ENCODE measurements at regions not wholly inside any gene's neighbourhood (a gene's known extent, or its start where the extent isn't known, plus 50 kb on each side); places are given as distances from the start of the nearest gene placed in this dataset.

DNA sequence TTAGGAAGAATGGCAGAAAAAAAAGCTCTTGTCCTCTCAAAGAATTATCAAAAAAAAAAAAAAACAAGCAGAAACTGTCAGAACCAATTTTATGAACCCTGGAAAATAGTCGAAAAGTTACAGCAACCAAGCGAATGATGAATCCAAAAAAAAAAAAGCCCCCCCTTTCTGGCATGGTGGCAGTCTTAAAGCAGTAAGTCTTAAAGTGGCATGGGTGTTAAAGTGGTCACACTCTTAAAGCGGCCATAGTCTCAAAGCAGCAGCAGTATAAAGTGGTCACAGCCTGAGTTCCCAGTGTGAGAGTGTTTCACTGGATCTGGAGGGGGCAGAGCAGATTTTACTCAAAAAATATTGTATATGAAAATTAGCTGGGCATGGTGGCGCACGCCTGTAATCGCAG, 96.8 kb upstream of the RAB18 start:
- no peaks in the 10 kb centered on the region for H3K9me1 ChIP-seq (ENCODE audit: insufficient read depth, low read length)
- no peak overlapping the region for H2BK20ac ChIP-seq (ENCODE audit: low read depth, low read length)
- H3K18ac ChIP-seq (ENCODE audit: low read depth, low read length), result no peak overlapping the region
- intact Hi-C loops (cut with micrococcal nuclease) (no loop called here), in situ Hi-C loops (cut with MboI; ENCODE audit: low sequenced_read_pairs) (no loop called here), dilution Hi-C loops (cut with HindIII; ENCODE audit: low sequenced_read_pairs, unreplicated experiment) (no loop called here)
- ChIA-PET CTCF (interaction anchor here (0.6 kb wide), 1 partner anchor 27 kb away, joined by 3 read pairs; no protein-coding TSS in a partner anchor), POLR2A (ENCODE audit: unreplicated experiment) (no interaction called here)
- no peak overlapping the region for H3K27ac ChIP-seq (ENCODE audit: insufficient read depth, low read length)
- H3K56ac ChIP-seq (ENCODE audit: extremely low read depth, insufficient read depth, low read length), result no peak overlapping the region
- H3K14ac ChIP-seq (replicated peaks; ENCODE audit: low read depth, low read length), result no peak overlapping the region
- no peak overlapping the region for H2AK9ac ChIP-seq (replicated peaks; ENCODE audit: low read depth, low read length, poor library complexity)
- H3K4me2 ChIP-seq (ENCODE audit: low read depth, low read length), result no peak overlapping the region
- ATAC-seq (ENCODE audit: low read depth), result no peak
- H3K27me3 ChIP-seq (ENCODE audit: control insufficient read depth, insufficient read depth, low read length), result peaks cover 2% of the 10 kb centered on the region; the same call in 1 of the 2 replicates
- H3K4ac ChIP-seq (ENCODE audit: low read depth, low read length), result no peak overlapping the region
- H3K9me3 ChIP-seq (ENCODE audit: control insufficient read depth, insufficient read depth, low read length), result no peaks in the 10 kb centered on the region
- no peaks in the 10 kb centered on the region for H3K79me1 ChIP-seq (ENCODE audit: low read depth in 1 of 2, low read length in 2 of 2)
- no peak overlapping the region for H2AK5ac ChIP-seq (ENCODE audit: low read depth, low read length)
- H3K4me3 ChIP-seq (ENCODE audit: insufficient read depth, low read depth, low read length), result no peak overlapping the region
- WGBS, 2 experiments (ENCODE audit: extremely low coverage in 2 of 2, insufficient read length in 1 of 2), result no CpG with 5 or more reads among the region's 6 CpGs
- H3K9ac ChIP-seq (ENCODE audit: low read depth, low read length), result no peak overlapping the region
- H3K36me3 ChIP-seq (ENCODE audit: control insufficient read depth, insufficient read depth, low read length), result no peaks in the 10 kb centered on the region
- H4K91ac ChIP-seq (ENCODE audit: insufficient read depth, low read depth, low read length), result no peak overlapping the region
- H3K23ac ChIP-seq (ENCODE audit: low read depth, low read length), result no peak overlapping the region
- no peak overlapping the region for H2BK15ac ChIP-seq (ENCODE audit: low read depth, low read length)
- no peak for DNase-seq
- H3K4me1 ChIP-seq (ENCODE audit: control insufficient read depth, insufficient read depth, low read length), result no peaks in the 10 kb centered on the region
- no peaks in the 10 kb centered on the region for H4K20me1 ChIP-seq (ENCODE audit: insufficient read depth, low read length)
- H2AFZ ChIP-seq (replicated peaks; ENCODE audit: low read length, poor library complexity), result no peak overlapping the region
- BruUV-seq (replicated peaks), result no TSS peak
- no peak overlapping the region for H4K8ac ChIP-seq (ENCODE audit: low read depth in 2 of 2, low read length in 2 of 2)
- H4K5ac ChIP-seq (ENCODE audit: low read depth, low read length), result no peak overlapping the region
- TF ChIP-seq, protein P1, sequence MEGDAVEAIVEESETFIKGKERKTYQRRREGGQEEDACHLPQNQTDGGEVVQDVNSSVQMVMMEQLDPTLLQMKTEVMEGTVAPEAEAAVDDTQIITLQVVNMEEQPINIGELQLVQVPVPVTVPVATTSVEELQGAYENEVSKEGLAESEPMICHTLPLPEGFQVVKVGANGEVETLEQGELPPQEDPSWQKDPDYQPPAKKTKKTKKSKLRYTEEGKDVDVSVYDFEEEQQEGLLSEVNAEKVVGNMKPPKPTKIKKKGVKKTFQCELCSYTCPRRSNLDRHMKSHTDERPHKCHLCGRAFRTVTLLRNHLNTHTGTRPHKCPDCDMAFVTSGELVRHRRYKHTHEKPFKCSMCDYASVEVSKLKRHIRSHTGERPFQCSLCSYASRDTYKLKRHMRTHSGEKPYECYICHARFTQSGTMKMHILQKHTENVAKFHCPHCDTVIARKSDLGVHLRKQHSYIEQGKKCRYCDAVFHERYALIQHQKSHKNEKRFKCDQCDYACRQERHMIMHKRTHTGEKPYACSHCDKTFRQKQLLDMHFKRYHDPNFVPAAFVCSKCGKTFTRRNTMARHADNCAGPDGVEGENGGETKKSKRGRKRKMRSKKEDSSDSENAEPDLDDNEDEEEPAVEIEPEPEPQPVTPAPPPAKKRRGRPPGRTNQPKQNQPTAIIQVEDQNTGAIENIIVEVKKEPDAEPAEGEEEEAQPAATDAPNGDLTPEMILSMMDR (conservative IDR thresholded peaks at IDR 0.05; ENCODE audit: low read depth, low read length), result no peak
- TF ChIP-seq MXI1 (IDR thresholded peaks at IDR 0.05; ENCODE audit: borderline replicate concordance, low read depth, low read length), result no peak
- no peak for TF ChIP-seq CHD1 (IDR thresholded peaks at IDR 0.05; ENCODE audit: low read depth, low read length)
- H2BK5ac ChIP-seq (ENCODE audit: low read depth, low read length, poor library complexity, severe bottlenecking), result no peak overlapping the region
- H2BK120ac ChIP-seq (ENCODE audit: low read depth, low read length), result no peak overlapping the region
